H1 (cell line): ENCODE measurements at regions not wholly inside any gene's neighbourhood (a gene's known extent, or its start where the extent isn't known, plus 50 kb on each side); places are given as distances from the start of the nearest gene placed in this dataset.

Experiments
- CBX5 ChIP-seq: fragments of 300-800, 300-1000 bp; sonication (generic); IDR thresholded peaks from 2 replicates; pipeline ENCODE4 v1.7.1; 2016; ENCODE audit warnings: antibody characterized with exemption, low read length, low read depth
- POLR2A ChIP-seq, 2 experiments: IDR thresholded peaks; 1 replicate in 1 of 2; 2 replicates in 1 of 2; pipeline ENCODE4 v1.6.1; 2011; ENCODE audit warnings: low read depth in 2 of 2, low read length in 2 of 2, mild to moderate bottlenecking in 2 of 2; ENCODE audit errors: control extremely low read depth in 1 of 2
- RFX5 ChIP-seq: IDR thresholded peaks from 2 replicates; pipeline ENCODE4 v1.6.1; 2011; ENCODE audit warnings: low read depth, low read length, improper control_type of control experiment, borderline replicate concordance
- TF ChIP-seq, protein P1 (sequence below): IDR thresholded peaks from 2 replicates; pipeline ENCODE4 v1.6.1; 2012; ENCODE audit warnings: low read length, inconsistent platforms

GRCh38 chr22:48501231-48501750, 1326.4 kb downstream of the BRD1 start (continued):
- no peak for TF ChIP-seq RFX5
- no peak for TF ChIP-seq CBX5
- TF ChIP-seq POLR2A (IDR thresholded peaks at IDR 0.05; ENCODE audit: control extremely low read depth in 1 of 2, low read depth in 2 of 2, low read length in 2 of 2): no peak
- TF ChIP-seq, protein P1, sequence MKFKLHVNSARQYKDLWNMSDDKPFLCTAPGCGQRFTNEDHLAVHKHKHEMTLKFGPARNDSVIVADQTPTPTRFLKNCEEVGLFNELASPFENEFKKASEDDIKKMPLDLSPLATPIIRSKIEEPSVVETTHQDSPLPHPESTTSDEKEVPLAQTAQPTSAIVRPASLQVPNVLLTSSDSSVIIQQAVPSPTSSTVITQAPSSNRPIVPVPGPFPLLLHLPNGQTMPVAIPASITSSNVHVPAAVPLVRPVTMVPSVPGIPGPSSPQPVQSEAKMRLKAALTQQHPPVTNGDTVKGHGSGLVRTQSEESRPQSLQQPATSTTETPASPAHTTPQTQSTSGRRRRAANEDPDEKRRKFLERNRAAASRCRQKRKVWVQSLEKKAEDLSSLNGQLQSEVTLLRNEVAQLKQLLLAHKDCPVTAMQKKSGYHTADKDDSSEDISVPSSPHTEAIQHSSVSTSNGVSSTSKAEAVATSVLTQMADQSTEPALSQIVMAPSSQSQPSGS: no peak
